Activated CD4-positive, alpha-beta memory T cell treated with anti-CD3 and anti-CD28 coated beads, Interleukin-2, amount 10 ng/mL, durations not matched to agents 7 days and 5 days (primary cell): ENCODE measurements at regions not wholly inside any gene's neighbourhood (a gene's known extent, or its start where the extent isn't known, plus 50 kb on each side); places are given as distances from the start of the nearest gene placed in this dataset.

ENCODE experiments used
- CTCF ChIA-PET: fragments of 350-600 bp; sonication (Branson Sonifier 250); formaldehyde crosslinking; loops from one replicate; lab custom pipeline; 2021; ENCODE audit warnings: antibody characterized with exemption, inconsistent platforms; lab: Charles Lee
- POLR2A ChIA-PET: fragments of 350-600 bp; sonication (Branson Sonifier 250); formaldehyde crosslinking; loops from one replicate; lab custom pipeline; 2021; ENCODE audit warnings: antibody characterized with exemption; lab: Charles Lee
- DNase-seq: peaks from one replicate; pipeline ENCODE4 v3.0.0-alpha.2; 2020
- H3K27ac Mint-ChIP-seq: one replicate; pipeline ENCODE4 v1.8.0; 2021; ENCODE audit warnings: mild to moderate bottlenecking, mixed read lengths
- H3K27me3 Mint-ChIP-seq: one replicate; pipeline ENCODE4 v1.8.0; 2021; ENCODE audit warnings: mixed read lengths
- H3K36me3 Mint-ChIP-seq: one replicate; pipeline ENCODE4 v1.8.0; 2021; ENCODE audit warnings: low read depth, mixed read lengths
- H3K4me1 Mint-ChIP-seq: one replicate; pipeline ENCODE4 v1.8.0; 2021; ENCODE audit warnings: mixed read lengths
- H3K4me3 Mint-ChIP-seq: one replicate; pipeline ENCODE4 v1.8.0; 2021; ENCODE audit warnings: mild to moderate bottlenecking, mixed read lengths
- H3K9me3 Mint-ChIP-seq: one replicate; pipeline ENCODE4 v1.8.0; 2021; ENCODE audit warnings: mixed read lengths

DNA sequence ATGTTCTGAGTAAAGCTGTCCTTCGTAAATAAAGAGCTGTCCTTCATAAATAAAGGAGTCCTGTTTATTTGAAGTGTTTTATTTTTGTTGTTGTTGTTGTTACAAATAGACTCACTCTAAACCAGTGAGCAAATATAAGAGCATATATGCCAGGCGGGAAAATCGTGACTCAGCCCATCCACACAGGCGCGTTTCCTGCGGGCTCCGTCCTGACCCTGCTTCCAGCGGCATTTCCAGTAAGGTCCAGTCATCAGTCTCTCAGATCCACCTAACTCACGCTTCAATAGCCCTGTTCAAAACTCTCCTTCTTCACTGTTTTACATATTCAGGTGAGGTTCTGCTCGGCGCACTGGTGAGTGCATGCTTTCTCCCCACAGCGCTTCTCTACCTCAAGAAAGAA lies 277.2 kb upstream of the ADARB2 start:
- DNase-seq = no peak
- Mint-ChIP-seq H3K27me3 (no peaks in the 10 kb centered on the region), H3K9me3 (peaks cover 3% of the 10 kb centered on the region), H3K27ac (no peak overlapping the region), H3K36me3 (no peaks in the 10 kb centered on the region), H3K4me3 (no peak overlapping the region), H3K4me1 (no peaks in the 10 kb centered on the region)
- CTCF ChIA-PET = no interaction called here
- POLR2A ChIA-PET = no interaction called here

DNA sequence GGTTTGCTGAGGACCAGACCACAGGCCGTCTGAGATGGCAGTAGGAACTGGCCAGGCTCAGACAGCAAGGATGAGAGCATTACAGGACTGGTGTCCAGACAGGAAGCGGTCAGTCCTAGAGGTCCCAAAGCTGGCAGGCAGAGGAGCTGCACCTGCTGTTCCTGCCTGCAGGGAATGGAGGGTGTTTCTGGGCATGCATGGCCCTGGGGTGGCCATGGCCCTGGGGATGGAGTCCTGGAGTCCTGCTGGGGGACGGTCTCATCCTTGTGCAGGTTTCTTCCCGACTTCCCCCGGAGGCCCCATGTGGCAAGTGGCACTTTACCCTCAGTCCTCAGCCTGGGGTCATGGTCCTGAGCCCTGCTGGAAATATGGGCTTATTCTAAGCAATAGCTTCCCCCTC lies 274.9 kb upstream of the ADARB2 start:
- Mint-ChIP-seq H3K9me3 (peaks cover under 1% of the 10 kb centered on the region), H3K27me3 (no peaks in the 10 kb centered on the region), H3K36me3 (no peaks in the 10 kb centered on the region), H3K27ac (no peak overlapping the region), H3K4me3 (no peak overlapping the region), H3K4me1 (no peaks in the 10 kb centered on the region)
- DNase-seq = no peak
- POLR2A ChIA-PET = no interaction called here
- CTCF ChIA-PET = no interaction called here

- no peak overlapping the region for H3K27ac Mint-ChIP-seq
- POLR2A ChIA-PET = no interaction called here
- H3K4me1 Mint-ChIP-seq = no peaks in the 10 kb centered on the region
- no peaks in the 10 kb centered on the region for H3K36me3 Mint-ChIP-seq
- CTCF ChIA-PET = no interaction called here
- H3K9me3 Mint-ChIP-seq = no peaks in the 10 kb centered on the region
- no peak for DNase-seq
- H3K4me3 Mint-ChIP-seq = no peak overlapping the region
- no peaks in the 10 kb centered on the region for H3K27me3 Mint-ChIP-seq
Measured at GRCh38 chr10:2011106-2011716, 273.9 kb upstream of the ADARB2 start.

- H3K27ac Mint-ChIP-seq = no peak overlapping the region
- no peaks in the 10 kb centered on the region for H3K36me3 Mint-ChIP-seq
- H3K9me3 Mint-ChIP-seq = no peaks in the 10 kb centered on the region
- no peaks in the 10 kb centered on the region for H3K4me1 Mint-ChIP-seq
- ChIA-PET POLR2A (no interaction called here), CTCF (no interaction called here)
- no peak overlapping the region for H3K4me3 Mint-ChIP-seq
- no peaks in the 10 kb centered on the region for H3K27me3 Mint-ChIP-seq
- no peak for DNase-seq
Measured at GRCh38 chr10:2005546-2005945, 268.2 kb upstream of the ADARB2 start.

GRCh38 chr10:1992930-1993329 lies 255.6 kb upstream of the ADARB2 start:
- H3K9me3 Mint-ChIP-seq = no peaks in the 10 kb centered on the region
- H3K27ac Mint-ChIP-seq = no peak overlapping the region
- H3K4me3 Mint-ChIP-seq = no peak overlapping the region
- H3K4me1 Mint-ChIP-seq = no peaks in the 10 kb centered on the region
- CTCF ChIA-PET = no interaction called here
- H3K36me3 Mint-ChIP-seq = no peaks in the 10 kb centered on the region
- POLR2A ChIA-PET = no interaction called here
- H3K27me3 Mint-ChIP-seq = no peaks in the 10 kb centered on the region
- no peak for DNase-seq

GRCh38 chr10:1989090-1989489 lies 251.8 kb upstream of the ADARB2 start:
- no peak overlapping the region for H3K27ac Mint-ChIP-seq
- no peak for DNase-seq
- no peaks in the 10 kb centered on the region for H3K9me3 Mint-ChIP-seq
- no peak overlapping the region for H3K4me3 Mint-ChIP-seq
- ChIA-PET POLR2A (no interaction called here), CTCF (no interaction called here)
- H3K36me3 Mint-ChIP-seq = no peaks in the 10 kb centered on the region
- no peaks in the 10 kb centered on the region for H3K27me3 Mint-ChIP-seq
- H3K4me1 Mint-ChIP-seq = no peaks in the 10 kb centered on the region

DNA sequence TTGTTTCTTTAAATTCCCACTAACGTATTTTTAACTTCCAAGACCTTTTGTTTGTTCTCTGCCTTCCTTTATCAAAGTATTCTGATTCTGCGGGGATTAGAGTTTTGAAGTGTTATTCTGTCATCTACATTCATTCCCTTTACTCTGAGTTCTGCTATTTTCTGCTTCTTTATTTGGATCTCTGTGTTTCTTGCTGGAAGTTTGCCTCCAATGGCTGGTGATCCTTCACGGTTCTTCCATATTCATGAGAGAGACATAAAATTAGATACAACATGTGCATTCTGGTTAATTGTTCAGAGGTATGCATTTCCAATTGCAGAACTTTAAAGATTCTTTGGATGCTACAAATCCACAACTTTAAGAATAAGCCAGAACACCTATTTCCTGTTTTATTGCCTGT lies 244.7 kb upstream of the ADARB2 start:
- no peak overlapping the region for H3K4me3 Mint-ChIP-seq
- POLR2A ChIA-PET = no interaction called here
- CTCF ChIA-PET = no interaction called here
- DNase-seq = no peak
- no peaks in the 10 kb centered on the region for H3K9me3 Mint-ChIP-seq
- H3K36me3 Mint-ChIP-seq = no peaks in the 10 kb centered on the region
- H3K27ac Mint-ChIP-seq = no peak overlapping the region
- H3K4me1 Mint-ChIP-seq = no peaks in the 10 kb centered on the region
- no peaks in the 10 kb centered on the region for H3K27me3 Mint-ChIP-seq

GRCh38 chr10:1980459-1980858 lies 243.1 kb upstream of the ADARB2 start:
- Mint-ChIP-seq H3K27ac (no peak overlapping the region), H3K4me1 (no peaks in the 10 kb centered on the region), H3K9me3 (no peaks in the 10 kb centered on the region), H3K4me3 (no peak overlapping the region), H3K36me3 (no peaks in the 10 kb centered on the region), H3K27me3 (no peaks in the 10 kb centered on the region)
- ChIA-PET CTCF (no interaction called here), POLR2A (no interaction called here)
- DNase-seq = no peak

DNA sequence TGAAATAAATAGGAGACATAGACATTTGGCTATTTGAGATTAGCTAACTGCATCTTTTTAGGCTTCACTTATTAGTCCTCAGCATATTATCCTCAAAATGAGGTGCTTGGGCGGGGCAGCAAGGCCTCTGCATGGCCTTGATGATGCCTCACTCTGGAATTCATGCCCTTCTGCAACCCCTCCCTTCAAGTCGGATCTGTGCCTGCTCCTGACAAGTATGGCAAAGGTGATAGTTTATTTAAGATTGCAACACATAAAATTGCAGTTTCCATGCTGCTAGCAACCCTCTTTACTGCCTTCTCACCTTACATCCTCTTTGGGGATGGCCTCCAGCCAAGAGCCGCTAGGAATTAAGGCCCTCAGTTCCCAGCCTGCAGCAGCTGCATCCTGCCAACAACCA lies 241.3 kb upstream of the ADARB2 start:
- POLR2A ChIA-PET = no interaction called here
- H3K4me3 Mint-ChIP-seq = no peak overlapping the region
- no peaks in the 10 kb centered on the region for H3K36me3 Mint-ChIP-seq
- no peaks in the 10 kb centered on the region for H3K27me3 Mint-ChIP-seq
- no peaks in the 10 kb centered on the region for H3K9me3 Mint-ChIP-seq
- no peak overlapping the region for H3K27ac Mint-ChIP-seq
- no peak for DNase-seq
- no peaks in the 10 kb centered on the region for H3K4me1 Mint-ChIP-seq
- CTCF ChIA-PET = no interaction called here

DNA sequence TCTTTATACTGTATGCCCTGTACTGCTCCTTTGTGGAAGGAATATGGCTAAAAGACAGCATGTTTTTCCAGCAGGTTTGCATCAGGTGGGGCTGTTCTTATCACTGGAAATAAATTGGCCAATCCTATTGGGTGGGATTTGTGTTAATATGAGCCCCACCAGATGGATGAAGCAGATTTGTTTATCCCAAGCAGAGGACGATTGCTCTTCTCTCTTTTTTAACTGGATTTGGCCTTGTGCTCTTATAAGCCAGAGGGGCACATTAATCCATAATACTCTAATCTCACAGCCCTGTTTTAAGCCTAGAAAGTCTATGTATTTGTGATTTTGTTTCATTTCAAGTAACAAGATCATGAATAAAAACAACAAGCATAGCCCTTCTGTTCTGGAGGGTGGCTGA lies 240.1 kb upstream of the ADARB2 start:
- POLR2A ChIA-PET = no interaction called here
- no peak for DNase-seq
- Mint-ChIP-seq H3K27ac (no peak overlapping the region), H3K9me3 (no peaks in the 10 kb centered on the region), H3K4me3 (no peak overlapping the region), H3K27me3 (no peaks in the 10 kb centered on the region), H3K4me1 (no peaks in the 10 kb centered on the region), H3K36me3 (no peaks in the 10 kb centered on the region)
- CTCF ChIA-PET = no interaction called here

DNA sequence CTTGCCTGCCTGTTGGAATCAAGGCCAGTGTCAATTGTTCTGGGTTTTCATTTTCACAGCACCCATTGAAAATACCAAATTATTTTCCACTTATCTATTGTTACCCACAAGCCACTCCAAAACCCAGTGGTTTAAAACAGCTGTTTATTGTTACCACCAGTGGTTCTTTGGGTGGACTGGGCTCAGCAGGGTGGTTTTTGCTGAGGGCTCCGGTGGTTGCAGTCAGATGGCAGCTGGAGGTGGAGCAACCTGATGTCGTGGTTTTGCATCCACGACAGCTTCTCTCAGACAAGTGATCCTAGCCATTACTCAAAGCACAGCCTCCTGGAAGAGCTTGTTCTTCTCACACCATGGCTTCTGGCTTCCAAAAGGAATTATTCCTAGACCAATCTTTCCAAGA lies 235.1 kb upstream of the ADARB2 start:
- Mint-ChIP-seq H3K4me1 (no peaks in the 10 kb centered on the region), H3K4me3 (no peak overlapping the region), H3K9me3 (no peaks in the 10 kb centered on the region), H3K36me3 (no peaks in the 10 kb centered on the region), H3K27me3 (no peaks in the 10 kb centered on the region), H3K27ac (no peak overlapping the region)
- no peak for DNase-seq
- ChIA-PET POLR2A (no interaction called here), CTCF (no interaction called here)

DNA sequence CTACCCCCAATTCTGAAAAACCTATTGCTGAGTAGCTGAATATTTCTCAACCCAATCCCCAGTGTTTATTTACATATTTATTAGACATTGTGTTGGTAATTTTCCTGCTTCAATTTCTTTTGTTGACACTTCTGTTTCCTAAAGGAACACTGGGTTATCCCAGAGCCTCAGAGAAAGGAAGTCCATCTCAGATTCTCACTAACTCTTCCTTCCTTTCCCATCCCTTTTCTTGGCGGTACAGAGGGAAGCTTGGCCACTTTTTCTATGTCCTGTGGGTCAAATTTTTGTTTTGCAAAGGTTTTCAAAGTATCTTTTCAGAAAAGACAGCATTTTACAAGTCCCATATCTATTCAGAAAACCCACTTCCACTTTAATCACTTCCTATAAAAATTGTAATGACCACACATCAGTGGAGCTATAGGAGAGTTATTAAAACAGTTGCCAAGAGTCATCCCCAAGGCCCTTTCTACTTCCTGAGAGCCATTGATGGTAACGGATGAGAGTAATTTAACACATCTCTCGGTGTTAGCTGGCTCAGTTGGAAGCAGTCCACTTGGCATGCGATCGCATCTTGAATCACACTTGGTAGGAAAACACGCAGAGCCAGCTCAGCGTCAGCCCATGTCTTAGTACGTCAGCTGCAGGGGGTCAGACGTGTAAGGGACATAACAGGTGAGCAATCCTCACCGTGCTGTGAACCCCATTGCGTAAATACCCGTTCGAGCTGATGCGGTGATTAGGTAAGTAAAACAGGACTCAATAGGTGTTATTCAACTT lies 231.1 kb upstream of the ADARB2 start:
- Mint-ChIP-seq H3K27ac (no peak overlapping the region), H3K9me3 (peaks cover 2% of the 10 kb centered on the region), H3K4me3 (no peak overlapping the region), H3K36me3 (no peaks in the 10 kb centered on the region), H3K27me3 (no peaks in the 10 kb centered on the region), H3K4me1 (no peaks in the 10 kb centered on the region)
- ChIA-PET POLR2A (no interaction called here), CTCF (no interaction called here)
- no peak for DNase-seq

DNA sequence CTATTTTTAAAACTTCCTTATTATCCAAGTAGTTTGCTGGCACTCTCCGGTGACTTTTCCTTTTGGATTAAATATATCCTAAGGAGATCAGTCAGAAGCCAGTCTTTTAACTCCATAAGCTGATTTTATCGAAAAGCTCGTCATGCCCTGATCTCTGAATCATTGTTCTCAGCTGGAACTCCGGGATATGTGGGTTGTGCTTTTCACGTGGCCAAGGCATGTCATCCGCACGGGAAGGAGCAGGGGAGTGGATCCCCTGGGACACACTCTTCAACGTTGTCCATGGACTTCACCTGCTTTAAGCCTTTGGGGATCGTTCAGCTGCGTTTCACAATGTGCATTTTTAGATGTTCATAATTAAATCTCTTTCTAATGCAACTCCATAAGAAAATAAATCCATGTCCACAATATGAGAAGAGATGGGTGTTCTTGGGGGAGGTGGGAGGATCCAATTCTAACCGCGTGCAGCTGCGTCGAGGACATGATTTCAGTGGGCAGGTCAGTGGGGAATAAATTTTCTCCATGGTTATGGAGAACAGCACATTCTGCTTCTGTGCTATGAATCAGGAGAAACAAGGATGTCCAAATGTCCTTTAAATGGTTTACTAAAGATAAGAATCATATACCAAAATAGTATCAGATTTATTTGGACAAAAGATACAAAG lies 229.5 kb upstream of the ADARB2 start:
- CTCF ChIA-PET = no interaction called here
- Mint-ChIP-seq H3K27me3 (no peaks in the 10 kb centered on the region), H3K9me3 (peaks cover 2% of the 10 kb centered on the region), H3K27ac (no peak overlapping the region), H3K36me3 (no peaks in the 10 kb centered on the region), H3K4me1 (no peaks in the 10 kb centered on the region), H3K4me3 (no peak overlapping the region)
- DNase-seq = no peak
- POLR2A ChIA-PET = no interaction called here

DNA sequence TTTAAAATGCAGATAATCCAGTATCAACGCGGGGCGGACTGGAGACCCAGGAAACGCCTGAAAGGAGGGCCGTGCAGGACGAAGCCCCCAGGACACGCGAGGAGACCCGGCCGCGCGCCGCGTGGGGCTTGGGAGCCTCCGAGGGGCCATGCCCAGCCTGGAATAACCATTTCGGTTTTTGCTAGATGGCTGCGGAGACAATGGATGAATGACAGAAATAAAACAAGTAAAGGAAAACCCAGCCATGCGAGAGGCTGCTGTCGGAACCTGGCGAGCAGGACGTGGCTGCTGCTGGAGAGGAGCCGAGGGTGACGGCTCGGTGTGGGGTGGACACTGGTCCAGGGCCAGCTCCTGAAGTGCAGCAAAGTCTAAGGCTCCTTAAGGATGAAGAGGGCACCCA lies 227.2 kb upstream of the ADARB2 start:
- Mint-ChIP-seq H3K4me3 (no peak overlapping the region), H3K27me3 (no peaks in the 10 kb centered on the region), H3K4me1 (no peaks in the 10 kb centered on the region), H3K9me3 (peaks cover 2% of the 10 kb centered on the region), H3K27ac (no peak overlapping the region), H3K36me3 (no peaks in the 10 kb centered on the region)
- CTCF ChIA-PET = no interaction called here
- POLR2A ChIA-PET = no interaction called here
- DNase-seq = no peak
